Smooth muscle cell (in vitro differentiated cells): ENCODE measurements at regions not wholly inside any gene's neighbourhood (a gene's known extent, or its start where the extent isn't known, plus 50 kb on each side); places are given as distances from the start of the nearest gene placed in this dataset.

Source experiments
- DNase-seq: peaks from one replicate; lab custom pipeline; 2025; ENCODE audit not compliant: unreplicated experiment; lab: John Stamatoyannopoulos, UW
- H2AFZ ChIP-seq: fragments of 200-600 bp; sonication (generic); 2 replicates; pipeline ENCODE4 v1.6.0; 2016; ENCODE audit warnings: antibody characterized with exemption, low read depth, mild to moderate bottlenecking
- H3F3A ChIP-seq: fragments of 200-600 bp; sonication (generic); 2 replicates; pipeline ENCODE4 v1.6.0; 2017; ENCODE audit warnings: antibody characterized with exemption, low read depth
- H3K27ac ChIP-seq: fragments of 200-600 bp; sonication (generic); 2 replicates; pipeline ENCODE4 v1.5.1; 2016; ENCODE audit warnings: low read depth, mild to moderate bottlenecking
- H3K27me3 ChIP-seq: fragments of 200-600 bp; sonication (generic); 2 replicates; pipeline ENCODE4 v1.6.1; 2016; ENCODE audit warnings: low read depth, mild to moderate bottlenecking
- H3K36me3 ChIP-seq: fragments of 200-600 bp; sonication (generic); 2 replicates; pipeline ENCODE4 v1.5.1; 2016; ENCODE audit warnings: low read depth
- H3K4me1 ChIP-seq: fragments of 200-600 bp; sonication (generic); 2 replicates; pipeline ENCODE4 v1.5.1; 2016; ENCODE audit warnings: low read depth
- H3K4me2 ChIP-seq: fragments of 200-600 bp; sonication (generic); 2 replicates; pipeline ENCODE4 v1.6.0; 2016; ENCODE audit warnings: mild to moderate bottlenecking
- H3K4me3 ChIP-seq: fragments of 200-600 bp; sonication (generic); 2 replicates; pipeline ENCODE4 v1.5.1; 2016; ENCODE audit warnings: mild to moderate bottlenecking
- H3K79me2 ChIP-seq: fragments of 200-600 bp; sonication (generic); 2 replicates; pipeline ENCODE4 v1.6.0; 2016; ENCODE audit warnings: low read depth, mild to moderate bottlenecking
- H3K9ac ChIP-seq: fragments of 200-600 bp; sonication (generic); 2 replicates; pipeline ENCODE4 v1.6.0; 2016; ENCODE audit warnings: low read depth
- H3K9me3 ChIP-seq: fragments of 200-600 bp; sonication (generic); replicated peaks from 2 replicates; pipeline ENCODE4 v1.5.1; 2016; ENCODE audit warnings: low read depth
- H4K20me1 ChIP-seq: fragments of 200-600 bp; sonication (generic); 2 replicates; pipeline ENCODE4 v1.6.0; 2016; ENCODE audit warnings: low read depth
- WGBS: methylation state at CpG from one replicate; pipeline ENCODE4 v1.1.7; 2016; ENCODE audit warnings: low lambda C conversion rate; 5-methylcytosine and 5-hydroxymethylcytosine counted together
- TF ChIP-seq, protein P1 (sequence below): fragments of 200-600 bp; sonication (generic); IDR thresholded peaks from 2 replicates; pipeline ENCODE4 v1.5.1; 2017; ENCODE audit warnings: borderline replicate concordance, mild to moderate bottlenecking, antibody characterized with exemption; ENCODE audit not compliant: insufficient read depth, poor library complexity, severe bottlenecking

DNA sequence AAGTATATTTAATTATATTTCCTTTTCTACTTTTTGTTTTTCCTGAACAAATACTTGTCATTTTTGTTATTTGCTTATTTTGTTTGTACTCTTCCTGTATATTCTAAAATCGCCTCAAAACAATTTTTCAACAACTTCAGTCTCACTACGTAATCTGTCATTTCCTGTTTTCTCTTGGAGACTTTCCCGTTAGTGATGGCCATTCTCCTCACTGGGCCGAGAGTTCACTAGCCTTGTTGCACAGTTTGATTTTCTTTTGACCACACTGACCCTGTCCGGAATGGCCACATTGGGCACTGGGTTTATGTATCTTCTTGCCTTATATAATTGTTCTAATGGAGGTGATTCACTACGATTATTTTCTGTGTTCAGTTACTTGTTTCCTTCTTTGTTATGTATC lies 726.1 kb downstream of the FAM181B start:
- no peaks in the 10 kb centered on the region for H3K36me3 ChIP-seq
- H3K4me1 ChIP-seq, result no peaks in the 10 kb centered on the region
- H3K27me3 ChIP-seq, result no peaks in the 10 kb centered on the region
- no peak overlapping the region for H3K4me3 ChIP-seq
- DNase-seq, result no peak
- no peaks in the 10 kb centered on the region for H4K20me1 ChIP-seq
- no peak overlapping the region for H3K4me2 ChIP-seq
- no peak overlapping the region for H3K9ac ChIP-seq
- WGBS, result 77% methylated on average over 6 of the region's 6 CpGs
- no peak overlapping the region for H3K27ac ChIP-seq
- peak overlapping the region; percentile 36 for H2AFZ ChIP-seq
- H3K79me2 ChIP-seq, result no peaks in the 10 kb centered on the region
- H3F3A ChIP-seq, result no peaks in the 10 kb centered on the region
- TF ChIP-seq, protein P1, sequence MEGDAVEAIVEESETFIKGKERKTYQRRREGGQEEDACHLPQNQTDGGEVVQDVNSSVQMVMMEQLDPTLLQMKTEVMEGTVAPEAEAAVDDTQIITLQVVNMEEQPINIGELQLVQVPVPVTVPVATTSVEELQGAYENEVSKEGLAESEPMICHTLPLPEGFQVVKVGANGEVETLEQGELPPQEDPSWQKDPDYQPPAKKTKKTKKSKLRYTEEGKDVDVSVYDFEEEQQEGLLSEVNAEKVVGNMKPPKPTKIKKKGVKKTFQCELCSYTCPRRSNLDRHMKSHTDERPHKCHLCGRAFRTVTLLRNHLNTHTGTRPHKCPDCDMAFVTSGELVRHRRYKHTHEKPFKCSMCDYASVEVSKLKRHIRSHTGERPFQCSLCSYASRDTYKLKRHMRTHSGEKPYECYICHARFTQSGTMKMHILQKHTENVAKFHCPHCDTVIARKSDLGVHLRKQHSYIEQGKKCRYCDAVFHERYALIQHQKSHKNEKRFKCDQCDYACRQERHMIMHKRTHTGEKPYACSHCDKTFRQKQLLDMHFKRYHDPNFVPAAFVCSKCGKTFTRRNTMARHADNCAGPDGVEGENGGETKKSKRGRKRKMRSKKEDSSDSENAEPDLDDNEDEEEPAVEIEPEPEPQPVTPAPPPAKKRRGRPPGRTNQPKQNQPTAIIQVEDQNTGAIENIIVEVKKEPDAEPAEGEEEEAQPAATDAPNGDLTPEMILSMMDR, result no peak
- no peaks in the 10 kb centered on the region for H3K9me3 ChIP-seq

DNA sequence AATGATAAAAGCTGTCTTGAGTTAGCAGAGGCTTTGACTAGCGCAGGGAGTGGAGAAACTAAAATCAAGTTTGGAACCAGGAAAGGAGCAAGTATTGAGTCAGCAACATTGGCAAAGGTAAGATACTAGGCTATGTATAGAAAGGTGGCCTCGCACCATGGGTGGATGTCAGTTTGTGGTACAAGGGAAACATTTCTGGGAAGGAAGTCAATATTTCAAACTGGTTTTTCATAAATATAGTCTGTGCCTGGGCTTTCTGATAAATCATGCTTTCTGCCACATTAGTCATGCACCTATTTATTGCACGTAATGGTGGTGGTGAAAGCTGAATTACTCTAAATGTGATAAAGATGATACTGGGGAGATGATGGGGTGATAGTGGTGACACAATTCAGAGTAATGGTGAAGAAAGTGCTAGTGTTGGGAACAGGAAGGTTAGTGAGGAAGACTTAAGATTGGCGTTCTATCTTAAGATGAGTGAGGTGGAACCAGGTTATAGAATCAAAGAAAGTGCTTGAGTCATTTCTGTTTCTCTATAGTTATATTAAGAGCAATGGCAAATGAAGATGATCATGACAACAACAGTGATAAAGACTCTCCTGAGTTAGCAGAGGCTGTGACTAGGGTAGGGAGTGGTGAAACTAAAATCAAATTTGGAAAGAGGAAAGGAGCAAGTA lies 729.0 kb downstream of the FAM181B start:
- no peak overlapping the region for H3K4me2 ChIP-seq
- peaks cover 9% of the 10 kb centered on the region for H3K27me3 ChIP-seq
- H3K4me3 ChIP-seq, result no peak overlapping the region
- TF ChIP-seq, protein P1, result no peak
- H3K4me1 ChIP-seq, result no peaks in the 10 kb centered on the region
- DNase-seq, result no peak
- H3K79me2 ChIP-seq, result no peaks in the 10 kb centered on the region
- H3F3A ChIP-seq, result no peaks in the 10 kb centered on the region
- 83% methylated on average over 4 of the region's 4 CpGs for WGBS
- no peaks in the 10 kb centered on the region for H3K36me3 ChIP-seq
- no peaks in the 10 kb centered on the region for H4K20me1 ChIP-seq
- no peak overlapping the region for H2AFZ ChIP-seq
- H3K9me3 ChIP-seq, result no peaks in the 10 kb centered on the region
- H3K9ac ChIP-seq, result no peak overlapping the region
- no peak overlapping the region for H3K27ac ChIP-seq

DNA sequence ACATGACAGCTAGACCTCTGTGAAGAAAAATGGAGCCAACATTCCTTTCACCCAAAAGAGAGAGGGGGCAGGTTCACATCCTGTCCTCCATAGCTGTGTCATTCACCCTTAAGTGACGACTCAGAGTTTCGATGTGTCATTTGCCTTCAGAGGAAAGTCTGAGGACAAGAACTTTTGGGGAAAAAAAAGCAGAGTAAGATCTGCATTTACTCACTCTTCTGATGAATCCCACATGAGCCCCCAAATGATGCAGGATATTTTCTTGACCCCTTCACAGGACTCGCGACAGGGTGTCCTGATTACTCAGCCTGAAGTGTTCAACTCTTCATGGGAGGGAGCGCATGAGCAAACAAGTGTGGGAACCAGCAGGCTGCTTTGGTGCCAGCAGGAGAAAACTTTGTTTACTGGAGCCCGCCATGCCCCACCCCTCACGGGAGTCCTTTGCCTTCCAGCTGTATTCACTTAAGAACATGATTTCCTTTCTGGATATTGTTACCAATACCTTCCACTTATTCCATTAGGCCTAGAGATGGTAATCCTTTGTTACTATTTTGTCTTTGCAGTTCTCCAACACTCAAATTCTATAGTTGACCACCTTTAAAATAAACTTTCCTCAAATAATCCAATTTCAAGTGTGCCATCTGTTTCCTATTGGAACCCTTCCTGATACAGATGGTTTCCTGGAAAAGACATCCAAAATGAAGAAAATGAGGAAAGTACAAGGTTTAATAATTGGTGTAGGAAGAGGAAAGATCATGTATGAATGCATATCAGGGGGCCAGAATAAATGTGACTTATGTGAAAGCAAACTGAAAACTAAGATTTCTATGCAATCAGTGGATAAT lies 729.8 kb downstream of the FAM181B start:
- no peak overlapping the region for H3K4me3 ChIP-seq
- no peak for DNase-seq
- H3K9ac ChIP-seq, result no peak overlapping the region
- H3K4me1 ChIP-seq, result no peaks in the 10 kb centered on the region
- no peak overlapping the region for H3K4me2 ChIP-seq
- H3K36me3 ChIP-seq, result no peaks in the 10 kb centered on the region
- no peaks in the 10 kb centered on the region for H3K79me2 ChIP-seq
- 74% methylated on average over 7 of the region's 7 CpGs for WGBS
- peaks cover 9% of the 10 kb centered on the region for H3K27me3 ChIP-seq
- TF ChIP-seq, protein P1, result no peak
- no peaks in the 10 kb centered on the region for H3K9me3 ChIP-seq
- peak overlapping the region; percentile 44 for H3K27ac ChIP-seq
- no peaks in the 10 kb centered on the region for H4K20me1 ChIP-seq
- no peak overlapping the region for H2AFZ ChIP-seq
- no peaks in the 10 kb centered on the region for H3F3A ChIP-seq
